CD4-positive, alpha-beta T cell treated with Interleukin-15 for 1 hour (primary cell): ENCODE measurements at regions not wholly inside any gene's neighbourhood (a gene's known extent, or its start where the extent isn't known, plus 50 kb on each side); places are given as distances from the start of the nearest gene placed in this dataset.

Experiments
- DNase-seq: peaks from one replicate; pipeline ENCODE4 v3.0.0-alpha.2; 2020

DNA sequence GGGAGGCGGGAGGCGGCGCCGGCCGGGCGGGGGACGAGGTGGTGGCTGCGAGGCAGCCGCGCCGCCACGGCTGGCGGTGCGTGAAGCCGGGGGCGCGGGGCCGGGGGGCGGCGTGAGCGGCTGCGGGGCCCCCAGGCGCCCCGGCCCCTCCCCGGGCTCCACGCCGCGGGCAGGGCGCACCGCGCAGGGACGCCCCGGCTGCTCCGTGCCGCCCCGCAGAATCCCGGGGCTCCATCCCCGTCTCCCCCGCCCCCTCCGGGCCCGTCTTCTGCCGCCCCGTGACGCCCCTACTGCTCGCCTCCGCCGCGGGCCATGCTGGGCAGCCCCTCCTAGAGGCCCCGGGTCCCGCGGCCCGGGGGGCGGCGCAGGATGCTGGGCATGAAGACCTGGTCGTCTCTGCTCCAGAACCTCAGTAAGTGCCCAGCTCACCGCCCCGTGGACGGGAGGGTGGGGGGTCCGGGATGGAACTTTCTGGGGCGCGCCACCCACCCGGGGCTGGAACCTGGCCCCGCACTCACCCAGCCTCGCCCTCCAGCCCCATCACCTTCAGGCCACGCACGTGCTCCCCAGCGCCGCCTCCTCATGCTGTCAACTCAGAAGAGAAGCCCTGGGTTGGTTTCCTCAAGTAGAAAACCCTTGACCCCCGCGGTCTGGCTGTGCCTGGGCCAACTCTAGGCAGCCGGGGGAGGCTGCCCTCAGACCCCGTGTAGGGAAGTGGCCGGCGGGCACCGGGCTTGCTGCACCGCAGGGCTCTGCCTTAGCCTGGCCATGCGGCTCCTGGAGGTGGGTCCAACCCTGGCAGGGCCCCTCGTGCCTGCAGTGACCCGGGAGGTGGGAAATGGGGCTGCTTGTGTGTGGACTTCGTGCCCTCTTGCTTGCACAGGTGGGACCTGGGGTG lies 150.2 kb upstream of the GSE1 start:
- no peak for DNase-seq

- no peak for DNase-seq
Measured at GRCh38 chr16:85463672-85464382, 149.3 kb upstream of the GSE1 start.

- no peak for DNase-seq
Measured at GRCh38 chr16:85464383-85465305, 148.5 kb upstream of the GSE1 start.

- no peak for DNase-seq
Measured at GRCh38 chr16:85465328-85466303, 147.5 kb upstream of the GSE1 start.

GRCh38 chr16:85466304-85466700 lies 146.8 kb upstream of the GSE1 start:
- DNase-seq, result no peak

GRCh38 chr16:85466989-85467388 lies 146.1 kb upstream of the GSE1 start:
- no peak for DNase-seq

DNA sequence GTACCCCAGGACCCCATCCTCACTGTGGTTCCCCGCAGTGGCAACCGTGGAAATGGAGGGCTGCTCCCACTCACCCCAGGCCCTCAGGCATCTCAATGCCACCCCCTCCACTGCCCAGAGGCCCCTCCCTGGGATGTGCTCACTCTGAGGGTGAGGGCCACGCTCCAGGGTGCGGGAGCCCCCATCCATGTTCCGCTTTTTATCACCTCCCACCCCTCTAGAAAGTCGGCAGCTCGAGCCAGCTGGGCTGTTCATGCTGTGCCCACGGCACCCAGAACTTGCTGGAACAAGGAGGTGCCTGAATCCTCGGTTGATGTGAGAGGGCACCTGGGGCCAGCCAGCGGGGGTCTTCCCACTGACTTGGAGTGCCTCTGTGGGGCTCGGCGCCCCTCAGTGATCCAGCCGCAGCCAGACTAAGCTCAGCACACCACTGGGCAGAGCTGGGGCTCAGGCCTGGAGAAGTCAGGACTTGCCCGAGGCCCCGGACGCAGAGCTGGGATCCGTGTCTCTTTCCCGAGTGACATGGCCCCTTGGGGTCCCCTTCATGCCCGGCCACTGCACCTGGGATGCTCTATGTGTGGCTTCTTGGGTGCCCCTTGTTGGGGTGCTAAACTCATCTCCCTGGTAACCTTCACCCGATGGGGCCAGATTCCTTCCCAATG lies 143.1 kb upstream of the GSE1 start:
- no peak for DNase-seq

- no peak for DNase-seq
Measured at GRCh38 chr16:85470873-85471272, 142.2 kb upstream of the GSE1 start.

DNA sequence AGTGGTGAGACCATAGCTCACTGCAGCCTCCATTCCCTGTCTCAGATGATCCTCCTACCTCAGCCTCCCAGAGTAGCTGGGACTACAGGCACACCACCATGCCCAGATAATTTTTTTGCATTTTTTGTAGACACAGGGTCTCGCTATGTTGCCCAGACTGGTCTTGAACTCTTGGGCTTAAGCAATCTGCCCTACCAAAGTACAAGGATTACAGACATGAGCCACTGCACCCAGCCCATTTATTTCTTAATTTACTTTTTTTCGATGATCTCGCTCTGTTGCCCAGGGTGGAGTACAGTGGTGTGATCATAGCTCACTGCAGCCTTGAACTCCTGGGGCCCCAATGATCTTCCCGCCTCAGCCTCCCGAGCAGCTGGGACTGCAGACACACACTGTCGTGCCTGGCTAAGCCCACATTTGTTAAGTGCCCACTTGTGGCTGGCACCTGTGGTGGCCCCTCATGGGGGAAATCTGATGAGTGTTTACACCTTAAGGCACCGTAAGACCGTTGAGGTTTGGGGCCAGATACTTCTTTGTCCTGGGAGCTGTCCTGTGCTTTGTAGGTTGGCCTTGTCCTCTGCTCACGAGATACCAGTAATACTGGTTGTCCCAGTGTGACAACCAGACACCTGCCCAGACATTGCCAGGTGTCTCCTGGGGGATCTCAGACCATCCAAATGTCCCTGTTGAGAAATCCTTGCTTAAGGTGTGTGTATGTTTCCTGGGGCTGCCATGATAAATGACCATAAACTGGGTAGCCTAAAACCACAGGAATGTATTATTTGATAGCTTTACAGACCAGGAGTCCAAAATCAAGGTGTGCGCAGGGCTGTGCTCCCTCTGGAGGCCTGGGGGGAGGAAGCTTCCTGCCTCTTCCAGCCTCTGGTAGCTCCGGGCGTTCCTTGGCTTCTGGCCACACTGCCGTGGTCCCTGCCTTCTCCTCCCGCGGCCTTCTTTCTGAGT lies 141.4 kb upstream of the GSE1 start:
- DNase-seq, result no peak

- DNase-seq, result no peak
Measured at GRCh38 chr16:85472514-85472913, 140.6 kb upstream of the GSE1 start.

DNA sequence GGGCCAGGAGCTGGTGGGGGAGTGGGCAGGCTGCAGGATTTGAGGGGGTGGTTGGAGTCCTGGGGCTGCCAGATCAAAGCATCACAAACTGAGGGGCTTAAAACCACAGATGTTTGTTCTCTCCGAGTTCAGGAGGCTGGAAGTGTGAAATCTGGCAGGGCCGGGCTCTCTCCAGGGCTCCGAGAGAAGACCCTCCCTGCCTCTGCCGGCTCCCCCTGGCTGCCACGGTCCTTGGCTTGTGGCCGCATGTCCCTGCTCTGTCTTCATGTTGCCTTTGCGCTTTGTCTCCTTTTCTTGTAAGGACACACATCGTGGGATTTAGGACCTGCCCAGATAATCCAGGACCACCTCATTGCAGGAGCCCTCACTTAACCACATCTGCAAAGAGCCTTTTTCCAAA lies 139.8 kb upstream of the GSE1 start:
- DNase-seq, result no peak

GRCh38 chr16:85473909-85474620 lies 139.1 kb upstream of the GSE1 start:
- DNase-seq, result no peak

GRCh38 chr16:85474621-85475217 lies 138.4 kb upstream of the GSE1 start:
- no peak for DNase-seq

DNA sequence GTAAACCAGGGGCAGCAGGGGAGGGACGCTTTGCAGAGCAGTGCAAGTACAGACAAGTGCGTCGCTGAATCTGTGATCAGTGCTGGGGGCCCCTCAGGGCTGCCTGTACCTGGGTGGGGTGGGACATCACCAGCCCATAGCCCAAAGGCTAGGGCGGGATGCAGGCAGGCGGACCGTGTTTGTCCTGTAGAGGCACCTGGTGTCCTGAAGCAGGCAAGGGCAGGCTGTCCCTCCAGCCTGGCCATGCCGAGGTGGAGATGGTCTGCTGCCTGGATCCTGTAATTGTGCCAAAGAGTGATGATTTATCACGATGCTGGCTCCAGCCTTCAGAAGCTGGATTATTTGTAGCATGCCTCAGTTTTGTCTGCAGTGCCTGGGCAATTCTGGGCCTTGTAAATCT lies 137.9 kb upstream of the GSE1 start:
- no peak for DNase-seq

DNA sequence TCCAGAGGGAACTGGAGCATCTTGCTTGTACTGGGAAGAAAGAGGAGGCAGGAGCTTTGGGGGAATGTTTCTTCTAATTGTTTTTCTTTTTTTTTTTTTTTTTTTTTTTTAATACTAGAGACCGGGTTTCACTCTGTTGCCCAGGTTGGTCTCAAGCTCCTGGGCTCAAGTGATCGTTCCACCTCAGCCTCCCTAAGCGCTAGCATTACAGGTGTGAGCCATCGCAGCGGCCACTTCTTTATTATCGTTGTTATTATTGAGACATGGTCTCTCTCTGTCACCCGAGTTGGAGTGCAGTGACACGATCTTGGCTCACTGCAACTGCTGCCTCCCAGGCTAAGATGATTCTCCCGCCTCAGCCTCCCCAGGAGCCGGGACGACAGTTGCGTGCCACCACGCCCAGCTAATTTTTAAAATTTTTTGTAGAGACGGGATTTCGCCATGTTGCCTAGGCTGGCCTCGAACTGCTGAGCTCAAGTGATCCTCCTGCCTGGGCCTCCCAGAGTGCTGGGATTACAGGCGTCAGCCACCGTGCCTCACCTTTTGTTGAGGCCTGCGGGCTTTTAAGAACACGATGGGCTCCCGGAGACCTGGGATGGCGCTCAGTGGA lies 137.3 kb upstream of the GSE1 start:
- DNase-seq, result no peak

DNA sequence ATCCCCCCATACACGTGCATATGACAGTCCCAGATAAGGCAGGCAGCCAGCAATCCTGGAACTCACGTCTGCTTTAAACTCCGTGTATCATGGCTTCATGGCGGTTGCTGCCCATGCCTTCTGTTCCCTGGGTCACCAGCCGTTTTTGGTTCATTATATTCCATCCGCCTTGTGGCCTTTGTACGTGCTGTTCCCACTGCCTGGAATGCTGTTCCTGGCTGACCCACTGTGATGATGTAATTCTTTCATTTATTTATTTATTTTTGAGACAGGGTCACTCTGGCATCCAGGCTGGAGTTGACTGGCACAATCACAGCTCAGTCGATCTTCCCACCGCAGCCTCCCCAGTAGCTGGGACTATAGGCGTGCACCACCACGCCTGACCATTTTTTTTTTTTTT lies 136.7 kb upstream of the GSE1 start:
- no peak for DNase-seq

- DNase-seq, result no peak
Measured at GRCh38 chr16:85477801-85478363, 135.2 kb upstream of the GSE1 start.
